ENCODE measurements at regions not wholly inside any gene's neighbourhood (a gene's known extent, or its start where the extent isn't known, plus 50 kb on each side); places are given as distances from the start of the nearest gene placed in this dataset.

DNA sequence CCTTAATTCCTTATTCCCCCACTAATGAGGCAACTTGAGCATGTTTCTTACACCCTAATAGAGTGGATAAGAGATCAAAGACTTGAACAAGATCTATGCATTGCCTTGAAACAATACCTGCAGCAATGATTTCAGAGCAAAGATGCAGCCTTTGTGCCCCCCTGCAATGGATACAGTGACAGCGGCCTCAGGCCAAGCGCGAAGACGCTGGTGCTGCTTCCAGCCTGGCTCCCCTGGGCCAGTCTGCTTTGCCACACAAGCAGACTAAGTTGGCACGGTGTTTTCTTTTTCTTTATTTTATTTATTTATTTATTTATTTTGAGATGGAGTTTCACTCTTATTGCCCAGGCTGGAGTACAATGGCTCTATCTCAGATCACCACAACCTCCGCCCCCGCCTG is 179.8 kb upstream of the S1PR3 start:
- intact Hi-C loops (cut with micrococcal nuclease) (no loop called here), dilution Hi-C loops (cut with MboI; ENCODE audit: extremely low pct_ligation_motif_present, low sequenced_read_pairs) (no loop called here)
- FAIRE-seq (no peak), DNase-seq (ENCODE audit: low read depth, low spot score) (no peak)
- H3K4me2 ChIP-seq (ENCODE audit: insufficient read depth, low read length) = no peak overlapping the region
- H3K79me2 ChIP-seq (ENCODE audit: control insufficient read depth, insufficient read depth, low read length) = no peaks in the 10 kb centered on the region
- peaks cover 10% of the 10 kb centered on the region for H3K4me1 ChIP-seq (ENCODE audit: control insufficient read depth, extremely low read depth, insufficient read depth, low read length)
- ChIA-PET POLR2A (no interaction called here), CTCF (no interaction called here)
- H3K27ac ChIP-seq (ENCODE audit: insufficient read depth, low read depth, low read length) = no peak overlapping the region
- no peak overlapping the region for H3K4me3 ChIP-seq (replicated peaks in 1 of 3; ENCODE audit: insufficient read depth in 1 of 3, low read depth in 1 of 3, low read length in 3 of 3)
- no TSS peak for BruUV-seq (replicated peaks)
- H3K36me3 ChIP-seq (ENCODE audit: control insufficient read depth in 2 of 2, extremely low read depth in 1 of 2, insufficient read depth in 2 of 2, low read length in 2 of 2) = no peaks in the 10 kb centered on the region
- H3K27me3 ChIP-seq (ENCODE audit: control insufficient read depth in 2 of 2, insufficient read depth in 2 of 2, low read length in 2 of 2) = no peaks in the 10 kb centered on the region
- H2AFZ ChIP-seq (ENCODE audit: low read depth, low read length) = no peak overlapping the region
- no peaks in the 10 kb centered on the region for H3K9me3 ChIP-seq (replicated peaks; ENCODE audit: control insufficient read depth, insufficient read depth, low read length)
- H4K20me1 ChIP-seq (replicated peaks; ENCODE audit: control insufficient read depth, extremely low read depth, insufficient read depth, low read length) = no peaks in the 10 kb centered on the region
- TF ChIP-seq, protein P1, sequence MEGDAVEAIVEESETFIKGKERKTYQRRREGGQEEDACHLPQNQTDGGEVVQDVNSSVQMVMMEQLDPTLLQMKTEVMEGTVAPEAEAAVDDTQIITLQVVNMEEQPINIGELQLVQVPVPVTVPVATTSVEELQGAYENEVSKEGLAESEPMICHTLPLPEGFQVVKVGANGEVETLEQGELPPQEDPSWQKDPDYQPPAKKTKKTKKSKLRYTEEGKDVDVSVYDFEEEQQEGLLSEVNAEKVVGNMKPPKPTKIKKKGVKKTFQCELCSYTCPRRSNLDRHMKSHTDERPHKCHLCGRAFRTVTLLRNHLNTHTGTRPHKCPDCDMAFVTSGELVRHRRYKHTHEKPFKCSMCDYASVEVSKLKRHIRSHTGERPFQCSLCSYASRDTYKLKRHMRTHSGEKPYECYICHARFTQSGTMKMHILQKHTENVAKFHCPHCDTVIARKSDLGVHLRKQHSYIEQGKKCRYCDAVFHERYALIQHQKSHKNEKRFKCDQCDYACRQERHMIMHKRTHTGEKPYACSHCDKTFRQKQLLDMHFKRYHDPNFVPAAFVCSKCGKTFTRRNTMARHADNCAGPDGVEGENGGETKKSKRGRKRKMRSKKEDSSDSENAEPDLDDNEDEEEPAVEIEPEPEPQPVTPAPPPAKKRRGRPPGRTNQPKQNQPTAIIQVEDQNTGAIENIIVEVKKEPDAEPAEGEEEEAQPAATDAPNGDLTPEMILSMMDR (IDR thresholded peaks at IDR 0.05; ENCODE audit: extremely low read depth in 1 of 2, insufficient read depth in 1 of 2, low read depth in 1 of 2, low read length in 2 of 2) = no peak
- TF ChIP-seq, protein P2, sequence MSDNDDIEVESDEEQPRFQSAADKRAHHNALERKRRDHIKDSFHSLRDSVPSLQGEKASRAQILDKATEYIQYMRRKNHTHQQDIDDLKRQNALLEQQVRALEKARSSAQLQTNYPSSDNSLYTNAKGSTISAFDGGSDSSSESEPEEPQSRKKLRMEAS (IDR thresholded peaks at IDR 0.05; ENCODE audit: insufficient read depth, insufficient read length) = no peak
- TF ChIP-seq POLR2A (IDR thresholded peaks at IDR 0.05; ENCODE audit: low read depth, low read length) (no peak), GATA2 (IDR thresholded peaks at IDR 0.05; ENCODE audit: insufficient read depth, insufficient read length, low read depth, low read length) (no peak), MYC (IDR thresholded peaks at IDR 0.05; ENCODE audit: low read depth, low read length) (no peak), EZH2 (IDR thresholded peaks at IDR 0.05; ENCODE audit: borderline replicate concordance, low read depth, low read length, severe bottlenecking) (no peak)
- no peaks in the 10 kb centered on the region for H3K9me1 ChIP-seq (replicated peaks; ENCODE audit: control insufficient read depth, extremely low read depth, insufficient read depth, low read length)
- no peak overlapping the region for H3K9ac ChIP-seq (replicated peaks; ENCODE audit: extremely low read depth, insufficient read depth, low read length)

All from endothelial cell of umbilical vein (primary cell).